H1 (cell line): ENCODE measurements at regions not wholly inside any gene's neighbourhood (a gene's known extent, or its start where the extent isn't known, plus 50 kb on each side); places are given as distances from the start of the nearest gene placed in this dataset.

Experiments
- CTCF ChIA-PET: fragments of 300-600 bp; sonication (Branson Sonifier 250); formaldehyde crosslinking; loops from one replicate; lab custom pipeline; 2021; ENCODE audit not compliant: partially characterized antibody; lab: Charles Lee
- POLR2A ChIA-PET: fragments of 300-600 bp; sonication (Branson Sonifier 250); formaldehyde crosslinking; loops from one replicate; lab custom pipeline; 2021; ENCODE audit warnings: inconsistent platforms; ENCODE audit not compliant: partially characterized antibody; lab: Charles Lee
- DNase-seq, 2 experiments: peaks; one replicate each; pipeline versions ENCODE4 v3.0.0 to v3.0.0-alpha.2; 2010 to 2022; ENCODE audit warnings: low spot score in 2 of 2, low read depth in 1 of 2, mixed read lengths in 1 of 2
- FAIRE-seq: peaks from 2 replicates; lab custom pipeline; 2011; peaks lifted over from hg19 to GRCh38; lab: Jason Lieb, UNC
- H2AFZ ChIP-seq: 2 replicates; pipeline ENCODE4 v1.8.1; 2012; ENCODE audit warnings: low read length, inconsistent platforms
- H2AK5ac ChIP-seq: 2 replicates; pipeline ENCODE4 v1.6.1; 2013; ENCODE audit warnings: low read depth, low read length
- H2BK120ac ChIP-seq: replicated peaks from 2 replicates; pipeline ENCODE3; 2013; ENCODE audit warnings: low read depth, low read length, inconsistent platforms
- H2BK12ac ChIP-seq: 2 replicates; pipeline ENCODE4 v1.6.1; 2013; ENCODE audit warnings: low read depth, low read length
- H2BK15ac ChIP-seq: 2 replicates; pipeline ENCODE4 v1.6.1; 2013; ENCODE audit warnings: low read length
- H2BK20ac ChIP-seq: 2 replicates; pipeline ENCODE4 v1.6.1; 2013; ENCODE audit warnings: low read length
- H2BK5ac ChIP-seq: 2 replicates; pipeline ENCODE4 v1.6.1; 2013; ENCODE audit warnings: low read depth, low read length
- H3K14ac ChIP-seq: 2 replicates; pipeline ENCODE4 v1.6.1; 2013; ENCODE audit warnings: inconsistent platforms; ENCODE audit not compliant: insufficient read length
- H3K18ac ChIP-seq: 2 replicates; pipeline ENCODE4 v1.6.1; 2013; ENCODE audit warnings: low read length; ENCODE audit errors: extremely low read depth
- H3K23ac ChIP-seq: 2 replicates; pipeline ENCODE4 v1.6.1; 2013; ENCODE audit warnings: inconsistent platforms; ENCODE audit not compliant: insufficient read length
- H3K23me2 ChIP-seq: 2 replicates; pipeline ENCODE4 v1.6.1; 2013; ENCODE audit warnings: low read depth, low read length
- H3K27ac ChIP-seq: 2 replicates; pipeline ENCODE4 v1.6.1; 2011; ENCODE audit warnings: low read depth, low read length, inconsistent platforms
- H3K27me3 ChIP-seq, 4 experiments: replicated peaks in 1 of 4; 1 replicate in 1 of 4; 2 replicates in 3 of 4; pipeline versions ENCODE4 v1.6.1 to v1.8.1; 2011 to 2013; ENCODE audit warnings: low read length in 3 of 4, mild to moderate bottlenecking in 3 of 4, inconsistent platforms in 2 of 4, mixed read lengths in 2 of 4, moderate library complexity in 1 of 4; ENCODE audit not compliant: control insufficient read depth in 3 of 4, insufficient read depth in 3 of 4; ENCODE audit errors: extremely low read depth in 1 of 4
- H3K36me3 ChIP-seq, 4 experiments: 2 replicates each; pipeline versions ENCODE4 v1.6.1 to v1.8.1; 2011 to 2013; ENCODE audit warnings: mild to moderate bottlenecking in 4 of 4, low read length in 3 of 4, moderate library complexity in 2 of 4, control low read depth in 1 of 4, inconsistent platforms in 1 of 4; ENCODE audit not compliant: insufficient read depth in 4 of 4, control insufficient read depth in 2 of 4
- H3K4ac ChIP-seq: replicated peaks from 2 replicates; pipeline ENCODE3; 2013; ENCODE audit warnings: low read length, low read depth, mixed read lengths, inconsistent platforms; ENCODE audit not compliant: insufficient read length
- H3K4me1 ChIP-seq, 4 experiments: replicated peaks in 1 of 4; 1 replicate in 1 of 4; 2 replicates in 3 of 4; pipeline versions ENCODE4 v1.6.1 to v1.8.1; 2011 to 2013; ENCODE audit warnings: low read length in 3 of 4, inconsistent platforms in 2 of 4, mixed read lengths in 1 of 4; ENCODE audit not compliant: insufficient read depth in 4 of 4, control insufficient read depth in 3 of 4
- H3K4me2 ChIP-seq, 2 experiments: 2 replicates each; pipeline versions ENCODE4 v1.6.1 to v1.8.1; 2011 to 2013; ENCODE audit warnings: low read depth in 2 of 2, low read length in 2 of 2, control low read depth in 1 of 2, inconsistent platforms in 1 of 2, mild to moderate bottlenecking in 1 of 2; ENCODE audit not compliant: insufficient read depth in 1 of 2
- H3K4me3 ChIP-seq, 4 experiments: fragments of 200-600, 300-600 bp in 1 of 4; sonication (generic), shearing (Covaris generic), sonication (Bioruptor Twin) in 1 of 4; 2 replicates each; pipeline versions ENCODE4 v1.5.1 to v1.8.1; 2011 to 2016; ENCODE audit warnings: low read length in 4 of 4, low read depth in 3 of 4, control low read depth in 2 of 4, inconsistent platforms in 2 of 4, mild to moderate bottlenecking in 2 of 4, mixed read lengths in 1 of 4, moderate library complexity in 1 of 4; ENCODE audit not compliant: insufficient read depth in 2 of 4; ENCODE audit errors: extremely low read depth in 1 of 4
- H3K56ac ChIP-seq: replicated peaks from 2 replicates; pipeline ENCODE3; 2013; ENCODE audit warnings: low read depth, mild to moderate bottlenecking, mixed read lengths, low read length, inconsistent platforms; ENCODE audit not compliant: insufficient read length
- H3K79me1 ChIP-seq: 2 replicates; pipeline ENCODE4 v1.6.1; 2013; ENCODE audit warnings: low read depth, low read length, control low read depth
- H3K79me2 ChIP-seq, 2 experiments: 2 replicates each; pipeline versions ENCODE4 v1.6.1 to v1.8.1; 2012 to 2013; ENCODE audit warnings: low read length in 2 of 2, mild to moderate bottlenecking in 2 of 2, inconsistent platforms in 1 of 2; ENCODE audit not compliant: insufficient read depth in 2 of 2, control insufficient read depth in 1 of 2
- H3K9ac ChIP-seq, 4 experiments: replicated peaks in 1 of 4; 1 replicate in 1 of 4; 2 replicates in 3 of 4; pipeline versions ENCODE4 v1.6.1 to v1.8.1; 2011 to 2013; ENCODE audit warnings: low read depth in 3 of 4, low read length in 3 of 4, control low read depth in 2 of 4, mild to moderate bottlenecking in 2 of 4, moderate library complexity in 2 of 4, inconsistent platforms in 1 of 4; ENCODE audit errors: extremely low read depth in 1 of 4
- H3K9me3 ChIP-seq, 2 experiments: 2 replicates each; pipeline versions ENCODE4 v1.6.1 to v1.8.1; 2012 to 2013; ENCODE audit warnings: mild to moderate bottlenecking in 2 of 2, moderate library complexity in 2 of 2, control low read depth in 1 of 2, inconsistent platforms in 1 of 2, low read depth in 1 of 2, low read length in 1 of 2, mixed read lengths in 1 of 2; ENCODE audit not compliant: insufficient read depth in 2 of 2
- H4K20me1 ChIP-seq, 2 experiments: replicated peaks in 1 of 2; 2 replicates each; pipeline versions ENCODE3 to v1.8.1; 2011 to 2013; ENCODE audit warnings: inconsistent platforms in 2 of 2, low read length in 2 of 2, mild to moderate bottlenecking in 1 of 2; ENCODE audit not compliant: insufficient read depth in 2 of 2, control insufficient read depth in 1 of 2
- H4K5ac ChIP-seq: 2 replicates; pipeline ENCODE4 v1.6.1; 2013; ENCODE audit warnings: low read length, low read depth, mixed read lengths, inconsistent platforms; ENCODE audit not compliant: insufficient read length
- H4K8ac ChIP-seq: 2 replicates; pipeline ENCODE4 v1.8.0; 2013; ENCODE audit warnings: mild to moderate bottlenecking, moderate library complexity, low read length, inconsistent platforms; ENCODE audit not compliant: insufficient read depth; ENCODE audit errors: extremely low read depth
- H4K91ac ChIP-seq: replicated peaks from 2 replicates; pipeline ENCODE3; 2013; ENCODE audit warnings: low read length, mixed read lengths, inconsistent platforms; ENCODE audit not compliant: insufficient read length
- BACH1 ChIP-seq: IDR thresholded peaks from 2 replicates; pipeline ENCODE4 v1.6.1; 2012; ENCODE audit warnings: low read length, improper control_type of control experiment
- BRCA1 ChIP-seq: IDR thresholded peaks from 2 replicates; pipeline ENCODE4 v1.6.1; 2012; ENCODE audit warnings: low read depth, low read length, improper control_type of control experiment
- CEBPB ChIP-seq: IDR thresholded peaks from 2 replicates; pipeline ENCODE4 v1.6.1; 2012; ENCODE audit warnings: low read depth, low read length
- CREB1 ChIP-seq: IDR thresholded peaks from 2 replicates; pipeline ENCODE4 v1.6.1; 2012; ENCODE audit warnings: inconsistent platforms
- EP300 ChIP-seq, 2 experiments: IDR thresholded peaks; 1 replicate in 1 of 2; 2 replicates in 1 of 2; pipeline ENCODE4 v1.6.1; 2011 to 2012; ENCODE audit warnings: low read depth in 2 of 2, low read length in 2 of 2, mild to moderate bottlenecking in 2 of 2, borderline replicate concordance in 1 of 2, inconsistent platforms in 1 of 2, moderate library complexity in 1 of 2
- HDAC6 ChIP-seq: IDR thresholded peaks from one replicate; pipeline ENCODE4 v1.7.1; 2012; ENCODE audit warnings: low read depth, mild to moderate bottlenecking, inconsistent platforms, low read length, moderate library complexity
- JUN ChIP-seq: IDR thresholded peaks from 2 replicates; pipeline ENCODE4 v1.6.1; 2011; ENCODE audit warnings: low read depth, mild to moderate bottlenecking, improper control_type of control experiment, low read length
- MAFK ChIP-seq: IDR thresholded peaks from 2 replicates; pipeline ENCODE4 v1.6.1; 2012; ENCODE audit warnings: low read depth, mild to moderate bottlenecking, improper control_type of control experiment, low read length
- RBBP5 ChIP-seq: IDR thresholded peaks from 2 replicates; pipeline ENCODE4 v1.7.1; 2012; ENCODE audit warnings: low read depth, mild to moderate bottlenecking, inconsistent platforms, low read length, moderate library complexity, borderline replicate concordance
- RFX5 ChIP-seq: IDR thresholded peaks from 2 replicates; pipeline ENCODE4 v1.6.1; 2011; ENCODE audit warnings: low read depth, low read length, improper control_type of control experiment, borderline replicate concordance
- SP1 ChIP-seq: IDR thresholded peaks from 2 replicates; pipeline ENCODE4 v1.6.1; 2011; ENCODE audit warnings: low read depth, low read length
- SP4 ChIP-seq: IDR thresholded peaks from 2 replicates; pipeline ENCODE4 v1.6.1; 2012; ENCODE audit warnings: low read length, inconsistent platforms
- SRF ChIP-seq: IDR thresholded peaks from 2 replicates; pipeline ENCODE4 v1.6.1; 2011; ENCODE audit warnings: mild to moderate bottlenecking, low read depth, low read length, moderate library complexity
- WGBS, 2 experiments: shearing (Covaris generic) in 1 of 2; methylation state at CpG; one replicate each; pipeline versions ENCODE4 v1.1.6 to v1.1.7; 2013 to 2015; ENCODE audit warnings: low lambda C conversion rate in 2 of 2, mixed read lengths in 2 of 2, inconsistent platforms in 1 of 2, low coverage in 1 of 2, missing lambda C conversion rate in 1 of 2; ENCODE audit not compliant: insufficient replicate concordance in 2 of 2, insufficient coverage in 1 of 2, insufficient read length in 1 of 2; ENCODE audit errors: extremely low coverage in 1 of 2, missing lambda C conversion rate in 1 of 2; 5-methylcytosine and 5-hydroxymethylcytosine counted together
- TF ChIP-seq, protein P1 (sequence below): IDR thresholded peaks from 2 replicates; pipeline ENCODE4 v1.6.1; 2011; ENCODE audit warnings: low read length, improper control_type of control experiment
- TF ChIP-seq, protein P2 (sequence below): IDR thresholded peaks from 2 replicates; pipeline ENCODE4 v1.6.1; 2012; ENCODE audit warnings: inconsistent platforms

DNA sequence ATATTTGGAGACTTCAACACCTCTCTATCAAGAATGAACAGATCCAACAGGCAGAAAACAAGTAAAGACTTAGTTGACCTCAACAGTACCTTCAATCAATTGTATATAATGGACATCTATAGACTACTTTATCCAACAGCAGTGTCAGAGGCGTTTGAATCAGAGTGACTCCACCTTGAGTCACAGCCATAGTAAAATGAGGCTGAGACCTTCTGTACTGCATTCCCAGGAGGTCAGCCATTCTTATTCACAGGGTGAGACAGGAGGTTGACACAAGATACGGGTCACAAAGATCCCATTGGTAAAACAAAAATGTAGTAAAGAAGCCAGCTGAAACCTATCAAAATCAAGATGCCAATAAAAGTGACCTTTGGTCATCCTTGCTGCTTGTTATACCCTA is 299.8 kb downstream of the CNTN3 start:
- Histone ChIP-seq H3K4ac (no peak overlapping the region), H3K79me2 (no peaks in the 10 kb centered on the region), H3K9me3 (peaks cover 2 to 3% of the 10 kb centered on the region in 2 experiments; a peak in 1 of 4 replicates), H3K4me3 (no peak overlapping the region), H3K27me3 (no peaks in the 10 kb centered on the region), H2BK20ac (no peak overlapping the region), H3K79me1 (no peaks in the 10 kb centered on the region), H4K5ac (no peak overlapping the region), H2BK120ac (no peak overlapping the region), H2BK12ac (no peak overlapping the region), H4K91ac (no peak overlapping the region), H3K27ac (no peak overlapping the region), H2BK5ac (no peak overlapping the region), H4K20me1 (no peaks in the 10 kb centered on the region), H2AK5ac (no peak overlapping the region), H3K9ac (no peak overlapping the region), H3K23me2 (no peaks in the 10 kb centered on the region), H3K56ac (no peak overlapping the region), H3K4me2 (no peak overlapping the region), H3K14ac (no peak overlapping the region), H2BK15ac (no peak overlapping the region), H3K36me3 (no peaks in the 10 kb centered on the region; a peak in 1 of 8 replicates), H2AFZ (no peak overlapping the region), H4K8ac (no peak overlapping the region), H3K4me1 (no peaks in the 10 kb centered on the region; a peak in 1 of 7 replicates), H3K18ac (no peak overlapping the region), H3K23ac (no peak overlapping the region)
- FAIRE-seq (no peak), DNase-seq (no peak)
- ChIA-PET CTCF (no interaction called here), POLR2A (no interaction called here)
- WGBS, 2 experiments = 92% methylated on average over 2 of the region's 2 CpGs; no CpG with 5 or more reads in 1 of the 2 experiments
- TF ChIP-seq JUN (no peak), SRF (no peak), SP4 (no peak), CREB1 (no peak), MAFK (no peak), CEBPB (no peak), SP1 (no peak), HDAC6 (no peak), RFX5 (no peak), BRCA1 (no peak), BACH1 (no peak), RBBP5 (no peak), EP300 (IDR thresholded peaks at IDR 0.05; ENCODE audit: borderline replicate concordance in 1 of 2, low read depth in 2 of 2, low read length in 2 of 2) (no peak)
- TF ChIP-seq, protein P1, sequence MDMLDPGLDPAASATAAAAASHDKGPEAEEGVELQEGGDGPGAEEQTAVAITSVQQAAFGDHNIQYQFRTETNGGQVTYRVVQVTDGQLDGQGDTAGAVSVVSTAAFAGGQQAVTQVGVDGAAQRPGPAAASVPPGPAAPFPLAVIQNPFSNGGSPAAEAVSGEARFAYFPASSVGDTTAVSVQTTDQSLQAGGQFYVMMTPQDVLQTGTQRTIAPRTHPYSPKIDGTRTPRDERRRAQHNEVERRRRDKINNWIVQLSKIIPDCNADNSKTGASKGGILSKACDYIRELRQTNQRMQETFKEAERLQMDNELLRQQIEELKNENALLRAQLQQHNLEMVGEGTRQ = no peak
- TF ChIP-seq, protein P2, sequence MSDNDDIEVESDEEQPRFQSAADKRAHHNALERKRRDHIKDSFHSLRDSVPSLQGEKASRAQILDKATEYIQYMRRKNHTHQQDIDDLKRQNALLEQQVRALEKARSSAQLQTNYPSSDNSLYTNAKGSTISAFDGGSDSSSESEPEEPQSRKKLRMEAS = no peak
